ENCODE measurements at regions not wholly inside any gene's neighbourhood (a gene's known extent, or its start where the extent isn't known, plus 50 kb on each side); places are given as distances from the start of the nearest gene placed in this dataset.

DNA sequence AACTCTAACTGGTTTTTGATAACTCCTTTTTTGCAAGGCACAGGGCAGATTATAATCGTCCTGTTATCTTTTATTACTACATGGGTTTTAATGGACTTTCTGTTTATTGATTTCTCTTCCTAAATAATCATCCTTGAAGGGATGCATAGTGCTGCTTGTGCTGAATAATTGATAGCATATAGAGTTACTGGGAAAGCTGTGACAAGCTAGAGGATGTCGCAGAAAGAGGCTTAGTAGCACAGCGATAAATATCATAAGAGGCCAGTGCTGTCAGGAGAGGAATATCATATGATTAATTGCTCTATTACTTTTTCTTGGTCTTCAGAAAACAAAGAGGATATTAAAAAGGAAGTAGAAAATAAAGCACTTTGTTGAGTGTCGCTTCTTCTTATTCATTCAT is 1007.1 kb upstream of the ACO1 start:
- DNase-seq: no peak
- TF ChIP-seq, protein P1, sequence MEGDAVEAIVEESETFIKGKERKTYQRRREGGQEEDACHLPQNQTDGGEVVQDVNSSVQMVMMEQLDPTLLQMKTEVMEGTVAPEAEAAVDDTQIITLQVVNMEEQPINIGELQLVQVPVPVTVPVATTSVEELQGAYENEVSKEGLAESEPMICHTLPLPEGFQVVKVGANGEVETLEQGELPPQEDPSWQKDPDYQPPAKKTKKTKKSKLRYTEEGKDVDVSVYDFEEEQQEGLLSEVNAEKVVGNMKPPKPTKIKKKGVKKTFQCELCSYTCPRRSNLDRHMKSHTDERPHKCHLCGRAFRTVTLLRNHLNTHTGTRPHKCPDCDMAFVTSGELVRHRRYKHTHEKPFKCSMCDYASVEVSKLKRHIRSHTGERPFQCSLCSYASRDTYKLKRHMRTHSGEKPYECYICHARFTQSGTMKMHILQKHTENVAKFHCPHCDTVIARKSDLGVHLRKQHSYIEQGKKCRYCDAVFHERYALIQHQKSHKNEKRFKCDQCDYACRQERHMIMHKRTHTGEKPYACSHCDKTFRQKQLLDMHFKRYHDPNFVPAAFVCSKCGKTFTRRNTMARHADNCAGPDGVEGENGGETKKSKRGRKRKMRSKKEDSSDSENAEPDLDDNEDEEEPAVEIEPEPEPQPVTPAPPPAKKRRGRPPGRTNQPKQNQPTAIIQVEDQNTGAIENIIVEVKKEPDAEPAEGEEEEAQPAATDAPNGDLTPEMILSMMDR (IDR thresholded peaks at IDR 0.05): no peak
- Histone ChIP-seq H3K36me3 (no peaks in the 10 kb centered on the region), H3K9me3 (no peaks in the 10 kb centered on the region), H3K4me3 (no peak overlapping the region), H3K9ac (ENCODE audit: low read depth in 2 of 2, low read length in 2 of 2) (no peak overlapping the region), H3K27me3 (no peaks in the 10 kb centered on the region), H3K4me1 (no peaks in the 10 kb centered on the region), H3K27ac (no peak overlapping the region)
- intact Hi-C loops (cut with DNase I): no loop called here

DNA sequence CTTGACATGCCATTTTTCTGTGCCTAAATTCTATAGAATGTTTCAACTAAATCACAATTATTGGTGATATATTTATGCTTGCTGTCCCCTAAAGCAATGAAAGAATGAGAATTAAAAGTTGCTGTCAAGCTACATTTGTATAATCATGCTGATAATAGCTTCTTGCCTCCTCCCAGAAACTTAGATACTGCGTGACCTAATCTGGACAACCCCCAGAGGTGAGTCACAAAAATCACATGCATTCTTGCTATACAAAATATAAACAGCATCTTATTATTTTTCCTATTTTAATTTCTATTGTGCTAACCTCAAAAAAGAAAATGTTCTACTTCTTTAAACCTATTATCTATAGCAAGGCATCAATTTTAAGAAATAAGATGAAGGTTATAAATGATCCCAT is 995.8 kb upstream of the ACO1 start:
- DNase-seq: no peak
- H3K36me3 ChIP-seq: no peaks in the 10 kb centered on the region
- TF ChIP-seq, protein P1 (IDR thresholded peaks at IDR 0.05): no peak
- H3K27ac ChIP-seq: no peak overlapping the region
- no peak overlapping the region for H3K9ac ChIP-seq (ENCODE audit: low read depth in 2 of 2, low read length in 2 of 2)
- H3K4me3 ChIP-seq: no peak overlapping the region
- intact Hi-C loops (cut with DNase I): no loop called here
- no peaks in the 10 kb centered on the region for H3K27me3 ChIP-seq
- H3K4me1 ChIP-seq: no peaks in the 10 kb centered on the region
- no peaks in the 10 kb centered on the region for H3K9me3 ChIP-seq

DNA sequence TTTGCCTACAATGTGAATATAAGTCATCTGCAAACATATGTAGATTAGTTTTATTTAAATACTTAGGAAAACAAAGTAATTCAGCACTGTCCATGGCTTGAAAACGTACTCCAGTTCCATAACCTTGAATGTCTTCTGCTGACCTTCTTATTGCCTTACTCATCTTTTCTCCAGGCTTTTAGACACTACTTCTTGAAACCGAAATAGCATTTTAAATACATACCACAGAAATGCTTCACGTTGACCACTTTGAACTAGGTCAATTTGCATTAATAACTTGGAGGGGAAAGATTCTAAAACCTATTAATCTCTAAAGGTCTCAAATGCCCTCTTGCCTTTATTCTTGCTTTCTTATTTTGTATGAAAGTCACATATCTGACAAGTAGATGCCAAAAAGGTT is 995.4 kb upstream of the ACO1 start:
- TF ChIP-seq, protein P1 (IDR thresholded peaks at IDR 0.05): no peak
- Histone ChIP-seq H3K4me1 (no peaks in the 10 kb centered on the region), H3K4me3 (no peak overlapping the region), H3K27ac (no peak overlapping the region), H3K9ac (ENCODE audit: low read depth in 2 of 2, low read length in 2 of 2) (no peak overlapping the region), H3K27me3 (no peaks in the 10 kb centered on the region), H3K36me3 (no peaks in the 10 kb centered on the region), H3K9me3 (no peaks in the 10 kb centered on the region)
- no peak for DNase-seq
- intact Hi-C loops (cut with DNase I): no loop called here

DNA sequence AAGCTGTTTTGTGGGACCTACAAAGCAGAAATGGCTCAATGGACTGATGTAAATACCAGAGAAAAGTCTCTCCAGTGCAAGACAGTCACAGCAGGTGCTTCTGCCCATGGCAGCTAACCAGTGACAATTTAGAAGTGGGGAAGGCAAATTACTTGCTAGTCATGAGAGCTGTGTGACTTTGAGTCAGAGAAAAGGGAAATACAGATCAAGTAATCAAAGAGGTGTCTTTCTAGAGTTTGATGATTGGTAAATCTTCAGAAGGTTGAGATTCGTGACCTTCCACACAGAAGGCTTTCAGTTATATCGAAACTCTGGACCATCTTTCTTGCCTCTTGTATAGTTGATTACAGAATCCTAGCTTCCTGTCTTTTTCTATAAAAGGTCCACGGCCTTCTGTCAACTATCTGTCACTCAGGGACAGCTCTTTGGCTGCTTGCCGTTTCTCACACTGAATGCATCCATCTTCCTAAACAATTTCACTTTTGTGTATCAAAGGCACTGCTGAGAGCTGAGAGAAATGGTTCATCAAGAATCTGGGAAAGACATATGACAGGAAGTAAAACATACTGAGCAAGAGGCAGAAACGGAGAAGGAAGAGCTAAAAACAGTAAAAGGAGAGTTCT is 993.9 kb upstream of the ACO1 start:
- no peak for DNase-seq
- no peak overlapping the region for H3K27ac ChIP-seq
- no peak overlapping the region for H3K4me3 ChIP-seq
- no peaks in the 10 kb centered on the region for H3K27me3 ChIP-seq
- H3K9me3 ChIP-seq: no peaks in the 10 kb centered on the region
- intact Hi-C loops (cut with DNase I): no loop called here
- H3K4me1 ChIP-seq: no peaks in the 10 kb centered on the region
- TF ChIP-seq, protein P1 (IDR thresholded peaks at IDR 0.05): no peak
- no peaks in the 10 kb centered on the region for H3K36me3 ChIP-seq
- no peak overlapping the region for H3K9ac ChIP-seq (ENCODE audit: low read depth in 2 of 2, low read length in 2 of 2)

DNA sequence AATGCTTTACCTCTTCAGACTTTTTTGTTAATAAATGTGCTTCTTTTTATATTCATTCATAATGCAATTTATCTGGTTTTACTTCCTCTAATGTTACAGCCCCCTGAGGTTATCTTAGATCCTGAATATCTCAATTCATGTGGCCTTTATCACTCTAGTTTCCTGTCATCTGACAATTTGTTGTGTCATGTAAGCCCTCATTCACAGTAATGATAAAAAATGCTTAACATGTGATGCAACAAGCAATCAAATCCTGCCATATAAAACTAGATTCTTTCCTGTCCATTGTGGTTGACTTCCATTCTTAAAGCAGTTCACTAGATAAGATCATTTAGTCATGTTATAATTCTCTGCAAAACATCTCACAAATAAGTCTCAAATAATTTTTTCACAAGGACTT is 991.2 kb upstream of the ACO1 start:
- DNase-seq: no peak
- no peak overlapping the region for H3K4me3 ChIP-seq
- TF ChIP-seq, protein P1 (IDR thresholded peaks at IDR 0.05): no peak
- no peak overlapping the region for H3K9ac ChIP-seq (ENCODE audit: low read depth in 2 of 2, low read length in 2 of 2)
- H3K27me3 ChIP-seq: no peaks in the 10 kb centered on the region
- no peaks in the 10 kb centered on the region for H3K36me3 ChIP-seq
- intact Hi-C loops (cut with DNase I): no loop called here
- no peaks in the 10 kb centered on the region for H3K4me1 ChIP-seq
- H3K9me3 ChIP-seq: no peaks in the 10 kb centered on the region
- no peak overlapping the region for H3K27ac ChIP-seq
